Stimulated activated naive CD8-positive, alpha-beta T cell treated with anti-CD3 and anti-CD28 coated beads, Interleukin-15, amount 100 ng/mL, for 72 hours (primary cell): ENCODE measurements at regions not wholly inside any gene's neighbourhood (a gene's known extent, or its start where the extent isn't known, plus 50 kb on each side); places are given as distances from the start of the nearest gene placed in this dataset.
A peak's percentile ranks its signal among the peaks of the same experiment; 100 is the strongest.

Experiments used
- ATAC-seq: fragments of 150-1000 bp; cut with Tn5 transposase; 2 replicates; pipeline ENCODE4 v1.10.0; 2021; ENCODE audit warnings: mild to moderate bottlenecking, moderate library complexity
- DNase-seq, 2 donors: peaks; one replicate each; pipeline ENCODE4 v3.0.0; 2021 to 2022
- H3K27ac Mint-ChIP-seq, 2 donors: one replicate each; pipeline ENCODE4 v1.8.0; 2022; ENCODE audit warnings: mild to moderate bottlenecking in 2 of 2, mixed read lengths in 2 of 2, moderate library complexity in 2 of 2
- H3K27me3 Mint-ChIP-seq: one replicate; pipeline ENCODE4 v1.8.0; 2022; ENCODE audit warnings: mixed read lengths
- H3K4me1 Mint-ChIP-seq: one replicate; pipeline ENCODE4 v1.8.0; 2022; ENCODE audit warnings: mild to moderate bottlenecking, mixed read lengths
- H3K4me3 Mint-ChIP-seq, 2 donors: one replicate each; pipeline ENCODE4 v1.8.0; 2022; ENCODE audit warnings: mild to moderate bottlenecking in 2 of 2, mixed read lengths in 2 of 2, moderate library complexity in 1 of 2
- H3K9me3 Mint-ChIP-seq, 2 donors: one replicate each; pipeline ENCODE4 v1.8.0; 2022; ENCODE audit warnings: mixed read lengths in 2 of 2

GRCh38 chr14:94689985-94690400 is 77.8 kb downstream of the SERPINA3 start:
- Mint-ChIP-seq H3K4me3 (no peak overlapping the region), H3K9me3 (no peaks in the 10 kb centered on the region), H3K27me3 (peaks cover 54% of the 10 kb centered on the region), H3K27ac (no peak overlapping the region), H3K4me1 (no peaks in the 10 kb centered on the region)
- no peak for DNase-seq
- ATAC-seq, result no peak

GRCh38 chr14:94689218-94689984 is 77.2 kb downstream of the SERPINA3 start:
- no peaks in the 10 kb centered on the region for H3K4me1 Mint-ChIP-seq
- ATAC-seq, result peak; percentile 83
- DNase-seq, result peak; percentile 61 to 68
- no peaks in the 10 kb centered on the region for H3K9me3 Mint-ChIP-seq
- H3K4me3 Mint-ChIP-seq, result no peak overlapping the region
- no peak overlapping the region for H3K27ac Mint-ChIP-seq
- peaks cover 49% of the 10 kb centered on the region for H3K27me3 Mint-ChIP-seq

- DNase-seq (no peak), ATAC-seq (no peak)
- Mint-ChIP-seq H3K27ac (no peak overlapping the region), H3K9me3 (no peaks in the 10 kb centered on the region), H3K27me3 (peaks cover 40% of the 10 kb centered on the region), H3K4me1 (no peaks in the 10 kb centered on the region), H3K4me3 (no peak overlapping the region)
Measured at GRCh38 chr14:94686511-94687160, 74.4 kb downstream of the SERPINA3 start.

- Mint-ChIP-seq H3K27me3 (peaks cover 32% of the 10 kb centered on the region), H3K4me1 (no peaks in the 10 kb centered on the region), H3K9me3 (no peaks in the 10 kb centered on the region), H3K27ac (no peak overlapping the region), H3K4me3 (no peak overlapping the region)
- DNase-seq (no peak), ATAC-seq (no peak)
Measured at GRCh38 chr14:94685681-94686485, 73.7 kb downstream of the SERPINA3 start.

GRCh38 chr14:94685166-94685581 is 73.0 kb downstream of the SERPINA3 start:
- H3K27ac Mint-ChIP-seq, result peak overlapping the region in 1 of 2 donors; percentile 59
- H3K4me3 Mint-ChIP-seq, result no peak overlapping the region
- DNase-seq (no peak), ATAC-seq (no peak)
- H3K4me1 Mint-ChIP-seq, result no peaks in the 10 kb centered on the region
- H3K27me3 Mint-ChIP-seq, result peaks cover 25% of the 10 kb centered on the region
- H3K9me3 Mint-ChIP-seq, result no peaks in the 10 kb centered on the region

DNA sequence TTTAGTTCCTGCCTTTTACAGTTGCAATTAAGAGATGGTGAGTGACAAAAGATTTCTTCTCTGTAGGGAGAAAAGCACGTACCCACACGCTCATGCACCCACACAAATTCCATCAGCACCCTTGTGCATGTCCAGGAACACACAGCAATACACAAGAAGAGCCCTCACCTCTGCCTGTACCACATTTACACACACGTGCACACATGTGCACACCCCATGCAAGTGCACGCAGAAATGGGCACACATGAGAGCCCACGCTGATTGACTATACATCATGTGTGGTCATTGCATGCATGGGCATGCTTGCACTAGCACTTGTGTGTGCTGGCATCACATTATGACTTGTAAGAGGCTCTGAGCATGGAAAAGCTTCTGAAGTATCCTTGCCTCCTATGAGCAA is 70.5 kb downstream of the SERPINA3 start:
- Mint-ChIP-seq H3K4me1 (no peaks in the 10 kb centered on the region), H3K9me3 (no peaks in the 10 kb centered on the region), H3K27me3 (peaks cover 5% of the 10 kb centered on the region), H3K4me3 (no peak overlapping the region), H3K27ac (no peak overlapping the region)
- no peak for DNase-seq
- ATAC-seq, result no peak

- DNase-seq, result no peak
- no peaks in the 10 kb centered on the region for H3K27me3 Mint-ChIP-seq
- H3K4me3 Mint-ChIP-seq, result no peak overlapping the region
- no peak for ATAC-seq
- H3K27ac Mint-ChIP-seq, result no peak overlapping the region
- no peaks in the 10 kb centered on the region for H3K4me1 Mint-ChIP-seq
- no peaks in the 10 kb centered on the region for H3K9me3 Mint-ChIP-seq
Measured at GRCh38 chr14:94682061-94682516, 69.9 kb downstream of the SERPINA3 start.

DNA sequence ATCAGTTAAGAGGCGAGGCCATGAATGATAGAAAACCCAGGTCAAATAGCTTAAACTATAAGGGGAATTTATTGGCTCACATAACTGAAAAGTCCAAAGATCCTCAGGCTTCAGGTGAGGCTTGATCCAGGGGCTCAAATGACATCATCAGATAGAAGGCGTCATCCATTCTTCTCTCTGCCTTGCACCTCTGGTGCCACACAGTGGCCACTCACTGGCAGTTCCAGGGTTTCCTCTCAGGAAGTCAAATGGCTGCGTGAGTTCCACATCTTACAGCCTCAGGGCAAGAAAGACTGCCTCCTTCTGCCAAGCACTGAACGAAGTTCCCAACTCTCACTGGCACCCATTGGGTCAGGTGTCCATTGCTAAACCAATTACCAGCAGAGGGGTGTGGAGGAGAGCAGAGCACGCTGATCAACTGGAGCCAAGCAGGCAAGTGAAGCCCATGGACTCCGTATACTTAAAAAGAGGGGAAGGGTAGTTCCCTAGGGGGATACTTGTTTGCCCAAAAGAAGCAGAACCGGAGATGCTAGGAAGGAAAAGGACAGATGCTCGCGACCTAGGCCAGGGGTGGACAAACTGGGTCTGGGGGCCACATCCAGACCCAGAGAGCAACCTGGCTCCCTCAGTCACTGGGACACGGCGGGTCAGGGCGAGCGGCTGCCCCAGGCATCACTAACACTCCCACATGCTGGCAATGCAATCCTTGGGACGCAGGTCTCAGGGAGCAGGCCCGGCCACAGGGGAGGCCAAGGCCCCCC is 69.3 kb downstream of the SERPINA3 start:
- Mint-ChIP-seq H3K9me3 (no peaks in the 10 kb centered on the region), H3K4me3 (no peak overlapping the region), H3K27me3 (no peaks in the 10 kb centered on the region), H3K27ac (no peak overlapping the region), H3K4me1 (no peaks in the 10 kb centered on the region)
- no peak for DNase-seq
- ATAC-seq, result no peak

DNA sequence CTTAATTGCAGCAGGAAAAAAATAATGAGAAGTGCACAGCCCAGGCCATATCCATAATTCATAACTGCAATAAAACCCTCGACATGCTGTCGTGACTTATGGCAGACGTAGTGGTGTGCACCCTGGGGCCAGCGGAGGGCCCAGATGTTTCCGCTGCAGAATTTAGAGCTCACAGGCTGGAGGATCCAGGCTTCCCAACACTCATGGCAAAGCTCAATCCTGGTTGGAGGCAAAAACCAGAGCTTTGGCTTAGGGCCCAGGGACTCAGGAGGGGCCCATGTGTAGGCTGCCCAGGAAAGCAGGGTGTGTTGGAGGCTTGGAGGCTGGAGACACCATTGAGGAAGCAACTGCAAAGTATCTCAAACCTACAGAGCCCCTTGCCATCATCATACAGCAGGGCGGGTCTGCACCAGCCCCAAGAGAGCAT is 68.7 kb downstream of the SERPINA3 start:
- H3K27ac Mint-ChIP-seq, result no peak overlapping the region
- H3K27me3 Mint-ChIP-seq, result no peaks in the 10 kb centered on the region
- no peak for ATAC-seq
- H3K9me3 Mint-ChIP-seq, result no peaks in the 10 kb centered on the region
- no peaks in the 10 kb centered on the region for H3K4me1 Mint-ChIP-seq
- H3K4me3 Mint-ChIP-seq, result no peak overlapping the region
- DNase-seq, result no peak

DNA sequence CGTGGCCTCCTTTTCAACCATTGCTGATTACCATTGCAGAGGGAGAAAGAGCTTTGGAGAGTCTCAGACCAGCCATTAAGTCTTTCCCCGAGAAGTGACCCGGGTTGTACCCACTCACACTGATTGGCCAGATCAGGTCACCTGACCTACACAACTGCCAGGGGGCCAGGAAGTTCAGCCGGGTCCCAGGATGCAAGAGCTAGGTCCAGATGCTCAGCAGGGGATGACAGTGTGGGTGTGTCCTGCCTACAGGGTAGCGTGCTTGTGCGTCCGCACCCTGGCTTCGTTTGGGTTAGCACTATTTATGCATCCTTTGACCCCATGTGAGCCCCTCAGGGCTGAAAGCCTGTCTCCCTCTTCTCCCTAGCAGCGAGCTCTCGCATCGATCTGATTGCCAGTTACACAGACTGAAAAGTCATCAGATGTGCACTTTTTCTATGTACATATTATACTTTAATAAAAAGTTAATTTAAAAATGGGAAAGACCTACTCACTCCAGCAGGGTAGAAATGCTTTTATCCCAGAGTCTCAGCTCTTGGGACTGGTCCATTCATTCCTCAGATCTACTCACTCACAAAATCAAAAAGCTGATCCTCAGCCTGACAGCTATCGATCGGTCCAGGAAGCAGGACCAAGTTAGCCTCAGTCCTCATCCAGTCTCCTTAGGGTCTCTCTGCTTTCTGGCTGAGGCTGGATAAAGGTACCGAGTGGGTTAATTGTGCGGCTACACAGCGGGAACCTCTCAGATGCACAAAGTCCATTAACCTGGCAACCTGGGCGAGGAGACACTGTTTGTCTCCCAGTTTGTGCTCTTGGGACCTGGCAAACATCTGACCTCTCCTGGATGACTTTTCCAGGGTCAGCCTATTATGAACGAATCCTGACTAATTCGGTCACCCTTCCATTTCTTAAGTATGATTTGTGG is 68.0 kb downstream of the SERPINA3 start:
- no peak for ATAC-seq
- Mint-ChIP-seq H3K4me1 (no peaks in the 10 kb centered on the region), H3K9me3 (no peaks in the 10 kb centered on the region), H3K27me3 (peaks cover 4% of the 10 kb centered on the region), H3K27ac (no peak overlapping the region), H3K4me3 (no peak overlapping the region)
- DNase-seq, result no peak

DNA sequence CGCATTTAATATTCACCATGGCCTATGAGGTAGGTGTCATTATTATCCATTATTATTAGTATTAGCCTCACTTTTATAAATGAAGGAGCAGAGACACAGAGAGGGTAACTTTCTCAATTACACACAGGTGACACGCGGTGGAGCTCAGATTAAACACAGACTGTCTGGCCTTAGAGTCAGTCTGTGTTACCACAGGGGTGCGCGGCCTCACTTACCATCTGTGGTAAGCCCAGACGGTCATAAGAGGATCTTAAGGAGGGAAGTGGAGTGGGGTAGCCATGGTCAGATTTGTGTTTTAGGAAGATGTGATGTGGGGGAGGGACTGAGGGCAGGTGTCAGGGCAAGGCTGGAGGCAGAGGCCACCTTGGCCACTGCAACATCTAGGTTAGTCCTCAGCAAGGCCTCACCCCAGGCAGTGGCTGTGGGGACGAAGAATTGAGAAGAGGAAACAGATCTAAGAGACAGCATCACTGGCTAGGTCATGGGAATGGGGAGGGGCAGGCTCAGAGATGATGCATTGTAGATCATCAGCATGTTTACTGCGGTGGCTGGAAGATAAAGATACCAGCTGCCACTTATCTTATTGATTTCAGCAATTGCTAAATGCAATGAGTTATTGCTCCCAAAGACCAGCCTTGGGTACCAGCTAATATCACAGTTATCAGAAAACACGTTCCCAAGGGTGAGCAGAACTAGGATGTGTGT is 67.1 kb downstream of the SERPINA3 start:
- Mint-ChIP-seq H3K27ac (no peak overlapping the region), H3K4me3 (no peak overlapping the region), H3K27me3 (peaks cover 5% of the 10 kb centered on the region), H3K4me1 (no peaks in the 10 kb centered on the region), H3K9me3 (no peaks in the 10 kb centered on the region)
- DNase-seq, result no peak
- ATAC-seq, result no peak

DNA sequence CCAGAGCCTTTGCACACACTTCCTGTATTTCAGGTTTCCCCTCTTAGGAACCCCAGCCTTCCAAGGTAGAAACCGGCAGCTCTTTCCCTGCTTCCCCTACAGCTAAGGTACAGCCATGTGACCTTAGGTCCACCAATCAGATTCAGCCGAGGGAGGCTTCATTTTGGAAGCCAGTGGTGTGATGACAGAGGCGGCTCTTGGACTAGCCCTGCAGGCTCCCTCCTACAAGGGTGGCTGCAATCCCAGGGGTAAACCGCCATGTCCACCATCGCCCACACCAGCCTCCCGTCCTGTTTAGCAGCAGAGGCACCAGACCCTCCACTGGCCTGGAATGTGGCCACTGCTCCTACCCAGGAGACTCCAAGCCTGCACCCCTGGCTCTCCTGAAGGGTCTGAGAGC is 65.6 kb downstream of the SERPINA3 start:
- no peaks in the 10 kb centered on the region for H3K4me1 Mint-ChIP-seq
- peaks cover 5% of the 10 kb centered on the region for H3K27me3 Mint-ChIP-seq

DNA sequence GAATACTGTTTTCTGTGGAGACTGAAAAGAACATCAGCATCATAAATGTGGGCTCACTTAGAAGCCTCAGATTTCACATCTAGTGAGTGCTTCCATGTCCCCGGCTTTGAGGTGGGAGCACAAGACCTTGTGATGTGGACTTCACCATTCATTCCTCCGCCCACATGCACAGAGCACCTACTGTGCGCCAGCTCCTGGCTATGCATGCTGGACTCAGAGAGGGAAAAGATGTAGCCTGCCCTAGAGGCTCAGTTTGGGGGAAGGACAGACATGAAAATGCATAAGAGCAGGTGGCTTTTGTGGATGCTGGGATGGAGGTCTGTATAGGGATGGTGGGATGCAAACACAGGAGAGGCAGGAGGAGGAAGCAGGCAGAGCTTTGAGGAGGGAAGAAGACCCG is 65.0 kb downstream of the SERPINA3 start:
- DNase-seq (no peak), ATAC-seq (no peak)
- Mint-ChIP-seq H3K9me3 (no peaks in the 10 kb centered on the region), H3K27ac (no peak overlapping the region), H3K4me3 (no peak overlapping the region), H3K4me1 (no peaks in the 10 kb centered on the region), H3K27me3 (peaks cover 7% of the 10 kb centered on the region)

More for the DNA sequence above, 65.6 kb downstream of the SERPINA3 start:
- no peak for ATAC-seq
- Mint-ChIP-seq H3K27ac (peak overlapping the region in 1 of 2 donors; percentile 14), H3K9me3 (no peaks in the 10 kb centered on the region), H3K4me3 (no peak overlapping the region)
- DNase-seq, result no peak
